Type B pancreatic cell (in vitro differentiated cells): ENCODE measurements at regions not wholly inside any gene's neighbourhood (a gene's known extent, or its start where the extent isn't known, plus 50 kb on each side); places are given as distances from the start of the nearest gene placed in this dataset.
A peak's percentile ranks its signal among the peaks of the same experiment; 100 is the strongest.

Source experiments
- DNase-seq: peaks from one replicate; pipeline ENCODE4 v3.0.0; 2021; ENCODE audit warnings: mixed read lengths; ENCODE audit not compliant: unreplicated experiment; ENCODE audit errors: extremely low spot score
- H3K27ac Mint-ChIP-seq: 2 replicates; pipeline ENCODE4 v1.8.0; 2021; ENCODE audit warnings: mild to moderate bottlenecking, mixed read lengths
- H3K27me3 Mint-ChIP-seq: 2 replicates; pipeline ENCODE4 v1.8.0; 2021; ENCODE audit warnings: mixed read lengths
- H3K36me3 Mint-ChIP-seq: 2 replicates; pipeline ENCODE4 v1.8.0; 2021; ENCODE audit warnings: mixed read lengths
- H3K4me1 Mint-ChIP-seq: one replicate; pipeline ENCODE4 v1.8.0; 2021; ENCODE audit warnings: mixed read lengths; ENCODE audit not compliant: unreplicated experiment
- H3K4me3 Mint-ChIP-seq: 2 replicates; pipeline ENCODE4 v1.8.0; 2021; ENCODE audit warnings: mild to moderate bottlenecking, mixed read lengths
- H3K9me3 Mint-ChIP-seq: 2 replicates; pipeline ENCODE4 v1.8.0; 2021; ENCODE audit warnings: mixed read lengths
- CTCF ChIP-seq: fragments of 200-600 bp; sonication (generic); conservative IDR thresholded peaks from 2 replicates; pipeline ENCODE4 v1.5.0; 2021; ENCODE audit warnings: antibody characterized with exemption, mild to moderate bottlenecking

- Mint-ChIP-seq H3K9me3 (no peaks in the 10 kb centered on the region), H3K27ac (no peak overlapping the region), H3K36me3 (no peaks in the 10 kb centered on the region), H3K4me1 (no peaks in the 10 kb centered on the region), H3K4me3 (no peak overlapping the region), H3K27me3 (peaks cover 40% of the 10 kb centered on the region)
- DNase-seq: no peak
- TF ChIP-seq CTCF: no peak
These were observed 75.3 kb downstream of the INHBB start for GRCh38 chr2:120421126-120421829.

- H3K9me3 Mint-ChIP-seq: no peaks in the 10 kb centered on the region
- H3K27me3 Mint-ChIP-seq: peaks cover 46% of the 10 kb centered on the region
- H3K4me3 Mint-ChIP-seq: no peak overlapping the region
- no peak overlapping the region for H3K27ac Mint-ChIP-seq
- DNase-seq: no peak
- no peaks in the 10 kb centered on the region for H3K4me1 Mint-ChIP-seq
- H3K36me3 Mint-ChIP-seq: no peaks in the 10 kb centered on the region
- TF ChIP-seq CTCF: no peak
These were observed 75.9 kb downstream of the INHBB start for GRCh38 chr2:120421830-120422175.

GRCh38 chr2:120422465-120423160 lies 76.7 kb downstream of the INHBB start:
- peak; percentile 52 for DNase-seq
- no peak overlapping the region for H3K27ac Mint-ChIP-seq
- H3K4me3 Mint-ChIP-seq: no peak overlapping the region
- H3K4me1 Mint-ChIP-seq: no peaks in the 10 kb centered on the region
- no peaks in the 10 kb centered on the region for H3K9me3 Mint-ChIP-seq
- H3K36me3 Mint-ChIP-seq: no peaks in the 10 kb centered on the region
- TF ChIP-seq CTCF: no peak
- peaks cover 49% of the 10 kb centered on the region for H3K27me3 Mint-ChIP-seq

DNA sequence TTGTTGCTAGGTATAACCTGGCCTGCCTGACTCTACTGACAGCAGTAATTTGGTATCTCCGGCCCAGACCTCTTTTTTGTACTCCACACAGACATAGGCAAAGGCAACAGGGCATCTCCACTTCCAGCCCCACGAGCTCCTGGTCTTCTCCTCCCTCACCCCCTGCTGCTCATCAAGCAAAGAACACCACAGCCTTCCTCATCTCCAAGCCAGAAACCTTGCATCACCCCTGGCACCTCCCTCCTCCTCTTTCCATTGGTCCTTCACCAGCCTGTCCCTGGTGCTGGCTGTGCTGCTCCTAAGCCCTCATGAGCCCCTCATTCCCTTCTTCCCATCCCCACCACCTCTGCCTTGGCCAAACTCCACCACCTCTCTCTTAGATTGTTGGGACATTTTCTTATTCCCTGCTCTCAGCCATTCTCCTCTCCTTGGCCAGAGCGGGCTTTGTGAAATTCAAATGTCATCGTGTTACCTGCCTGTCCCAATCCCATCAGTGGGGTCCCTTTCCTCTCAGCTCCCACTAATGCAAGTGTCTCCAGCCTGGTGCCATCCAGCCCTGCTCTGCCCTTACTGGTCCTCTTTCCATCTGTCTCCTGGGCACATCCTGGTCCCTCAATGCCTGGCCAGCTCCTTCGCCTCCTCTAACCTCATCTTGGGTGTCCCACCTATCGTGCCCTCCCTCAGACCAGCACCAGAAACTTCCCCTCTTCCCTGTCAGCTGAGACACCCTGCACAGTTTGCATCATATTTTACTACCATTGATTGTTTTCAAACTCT lies 77.4 kb downstream of the INHBB start:
- H3K4me1 Mint-ChIP-seq: no peaks in the 10 kb centered on the region
- H3K27me3 Mint-ChIP-seq: peaks cover 51% of the 10 kb centered on the region
- DNase-seq: no peak
- H3K36me3 Mint-ChIP-seq: no peaks in the 10 kb centered on the region
- no peaks in the 10 kb centered on the region for H3K9me3 Mint-ChIP-seq
- no peak for TF ChIP-seq CTCF
- H3K27ac Mint-ChIP-seq: no peak overlapping the region
- H3K4me3 Mint-ChIP-seq: no peak overlapping the region

DNA sequence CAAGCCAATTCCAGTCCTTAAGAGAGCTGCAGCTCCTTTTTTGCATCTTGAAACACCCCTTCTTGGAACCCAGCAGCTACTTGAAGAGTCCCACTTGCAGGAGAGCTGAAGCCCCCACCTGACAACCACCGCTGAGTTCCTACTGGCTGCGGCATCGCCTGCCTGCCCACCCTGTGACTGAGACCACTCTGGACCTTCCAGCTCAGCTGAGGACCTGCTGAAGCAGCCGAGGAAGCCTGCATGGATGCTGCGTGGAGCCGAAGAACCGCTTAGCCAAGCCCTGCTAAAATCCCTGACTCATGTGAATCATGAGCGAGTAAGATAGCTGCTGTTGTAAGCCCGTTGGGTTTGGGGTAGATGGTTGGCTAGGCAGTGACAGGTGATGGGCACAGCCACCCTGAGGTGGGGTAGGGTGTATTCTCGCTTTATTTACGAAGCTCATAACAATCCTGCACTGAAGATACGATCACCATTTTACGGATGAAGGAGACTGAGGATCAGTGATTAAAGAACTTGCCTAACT lies 78.4 kb downstream of the INHBB start:
- Mint-ChIP-seq H3K4me3 (no peak overlapping the region), H3K27me3 (peaks cover 54% of the 10 kb centered on the region), H3K27ac (no peak overlapping the region), H3K9me3 (no peaks in the 10 kb centered on the region), H3K36me3 (no peaks in the 10 kb centered on the region), H3K4me1 (no peaks in the 10 kb centered on the region)
- DNase-seq: no peak
- TF ChIP-seq CTCF: no peak
